B cell (primary cell): ENCODE measurements at regions not wholly inside any gene's neighbourhood (a gene's known extent, or its start where the extent isn't known, plus 50 kb on each side); places are given as distances from the start of the nearest gene placed in this dataset.

Experiments used
- ATAC-seq: fragments of 200-7000 bp; cut with Tn5 transposase; one replicate; pipeline ENCODE4 v1.10.0; 2021; ENCODE audit warnings: low read depth, mild to moderate bottlenecking, moderate number of reproducible peaks, moderate library complexity
- CTCF ChIA-PET: fragments of 350-600 bp; sonication (Branson Sonifier 250); formaldehyde crosslinking; loops from one replicate; lab custom pipeline; 2021; ENCODE audit warnings: antibody characterized with exemption, inconsistent platforms; lab: Charles Lee
- POLR2A ChIA-PET: fragments of 350-600 bp; sonication (Branson Sonifier 250); formaldehyde crosslinking; loops from one replicate; lab custom pipeline; 2021; ENCODE audit warnings: antibody characterized with exemption; lab: Charles Lee
- DNase-seq: peaks from one replicate; pipeline ENCODE4 v3.0.0; 2013
- H2AFZ ChIP-seq: 2 replicates; pipeline ENCODE4 v1.6.1; 2012; ENCODE audit warnings: mild to moderate bottlenecking, low read depth, low read length; ENCODE audit not compliant: insufficient read depth, poor library complexity, severe bottlenecking
- H3K27ac ChIP-seq, 2 donors: 1 replicate in 1 of 2; 2 replicates in 1 of 2; pipeline ENCODE4 v1.5.1; 2012 to 2013; ENCODE audit warnings: low read length in 2 of 2, mild to moderate bottlenecking in 2 of 2, moderate library complexity in 1 of 2
- H3K27me3 ChIP-seq, 4 experiments: fragments of 200-600 bp in 1 of 4; sonication (generic) in 1 of 4; replicated peaks in 1 of 4; 1 replicate in 2 of 4; 2 replicates in 2 of 4; pipeline versions ENCODE4 v1.6.1 to v1.7.0; 2013 to 2016; ENCODE audit warnings: low read length in 3 of 4, mild to moderate bottlenecking in 2 of 4, mixed read lengths in 1 of 4, moderate library complexity in 1 of 4; ENCODE audit not compliant: insufficient read depth in 4 of 4, control insufficient read depth in 3 of 4; ENCODE audit errors: control extremely low read depth in 1 of 4
- H3K36me3 ChIP-seq, 2 experiments: replicated peaks in 1 of 2; 1 replicate in 1 of 2; 2 replicates in 1 of 2; pipeline versions ENCODE4 v1.6.1 to v1.7.1; 2013; ENCODE audit warnings: low read length in 1 of 2; ENCODE audit not compliant: insufficient read depth in 2 of 2, control insufficient read depth in 1 of 2; ENCODE audit errors: control extremely low read depth in 1 of 2, extremely low read depth in 1 of 2
- H3K4me1 ChIP-seq, 2 donors: fragments of 200-600 bp in 1 of 2; sonication (generic) in 1 of 2; 1 replicate in 1 of 2; 2 replicates in 1 of 2; pipeline versions ENCODE4 v1.5.1 to v1.6.1; 2013 to 2017; ENCODE audit warnings: low read length in 2 of 2; ENCODE audit not compliant: control insufficient read depth in 2 of 2, insufficient read depth in 2 of 2
- H3K4me2 ChIP-seq: replicated peaks from 2 replicates; pipeline ENCODE3; 2012; ENCODE audit warnings: mild to moderate bottlenecking, low read depth, low read length; ENCODE audit not compliant: poor library complexity, severe bottlenecking
- H3K4me3 ChIP-seq, 5 experiments: fragments of 200-600 bp in 1 of 5; sonication (generic) in 1 of 5; 1 replicate in 3 of 5; 2 replicates in 2 of 5; pipeline versions ENCODE4 v1.5.1 to v1.7.0; 2011 to 2016; ENCODE audit warnings: low read length in 4 of 5, mild to moderate bottlenecking in 4 of 5, low read depth in 2 of 5, control low read depth in 1 of 5, moderate library complexity in 1 of 5; ENCODE audit not compliant: insufficient read depth in 1 of 5; ENCODE audit errors: control extremely low read depth in 1 of 5, extremely low read depth in 1 of 5
- H3K79me2 ChIP-seq: fragments of 200-600 bp; sonication (generic); one replicate; pipeline ENCODE4 v1.6.0; 2016; ENCODE audit warnings: low read length; ENCODE audit not compliant: control insufficient read depth, insufficient read depth
- H3K9ac ChIP-seq: fragments of 200-600 bp; sonication (generic); 2 replicates; pipeline ENCODE4 v1.6.1; 2017; ENCODE audit warnings: mild to moderate bottlenecking, low read length, moderate library complexity
- H3K9me3 ChIP-seq, 3 donors: one replicate each; pipeline versions ENCODE4 v1.6.1 to v1.7.1; 2013; ENCODE audit warnings: low read length in 2 of 3; ENCODE audit not compliant: control insufficient read depth in 2 of 3, insufficient read depth in 1 of 3; ENCODE audit errors: control extremely low read depth in 1 of 3
- H4K20me1 ChIP-seq: 2 replicates; pipeline ENCODE4 v1.6.0; 2012; ENCODE audit warnings: mild to moderate bottlenecking, low read length; ENCODE audit not compliant: insufficient read depth, control insufficient read depth, poor library complexity, severe bottlenecking
- H3K27ac Mint-ChIP-seq: one replicate; pipeline ENCODE4 v1.8.0; 2021; ENCODE audit warnings: mixed read lengths
- H3K27me3 Mint-ChIP-seq: one replicate; pipeline ENCODE4 v1.8.0; 2021; ENCODE audit warnings: mixed read lengths
- H3K4me1 Mint-ChIP-seq: one replicate; pipeline ENCODE4 v1.8.0; 2021; ENCODE audit warnings: mixed read lengths
- H3K4me3 Mint-ChIP-seq: one replicate; pipeline ENCODE4 v1.8.0; 2021; ENCODE audit warnings: mixed read lengths
- H3K9me3 Mint-ChIP-seq: one replicate; pipeline ENCODE4 v1.8.0; 2022; ENCODE audit warnings: mixed read lengths; ENCODE audit not compliant: insufficient read depth
- EZH2 ChIP-seq: IDR thresholded peaks from 2 replicates; pipeline ENCODE4 v1.6.1; 2012; ENCODE audit warnings: borderline replicate concordance, low read depth, mild to moderate bottlenecking, moderate library complexity, low read length; ENCODE audit not compliant: insufficient read depth, poor library complexity, severe bottlenecking
- WGBS: methylation state at CpG from one replicate; pipeline ENCODE4 v1.1.5; 2013; ENCODE audit warnings: missing lambda C conversion rate; ENCODE audit not compliant: insufficient coverage; 5-methylcytosine and 5-hydroxymethylcytosine counted together
- intact Hi-C: fragments of 100-400 bp; cut with micrococcal nuclease; formaldehyde crosslinking; loops from one replicate; pipeline ENCODE4 v1.10.0; 2022
- TF ChIP-seq, protein P1 (sequence below): fragments of 200-600 bp; IDR thresholded peaks from one replicate; pipeline ENCODE4 v1.8.0; 2022; ENCODE audit warnings: antibody characterized with exemption, mild to moderate bottlenecking

- ChIA-PET CTCF (interaction anchor here (1.1 to 27.0 kb wide), 6 partner anchors 8 to 106 kb away, joined by 3 to 699 read pairs (median 26); no protein-coding TSS in a partner anchor), POLR2A (interaction anchor here (0.5 to 10.8 kb wide), 9 partner anchors 8 to 52 kb away, joined by 3 to 147 read pairs (median 10); no protein-coding TSS in a partner anchor)
- Histone ChIP-seq H3K4me3 (no peak overlapping the region), H3K9me3 (no peaks in the 10 kb centered on the region), H3K27me3 (no peaks in the 10 kb centered on the region), H3K9ac (peak overlapping the region; percentile 6), H3K27ac (peak overlapping the region; percentile 96 to 97), H3K4me1 (peaks cover 98 to 100% of the 10 kb centered on the region in 2 donors), H3K36me3 (peaks cover 0 to 3% of the 10 kb centered on the region in 2 experiments), H3K4me2 (peak overlapping the region; percentile 64), H2AFZ (peak overlapping the region; percentile 5), H4K20me1 (no peaks in the 10 kb centered on the region), H3K79me2 (peaks cover 71% of the 10 kb centered on the region)
- Mint-ChIP-seq H3K27me3 (no peaks in the 10 kb centered on the region), H3K9me3 (no peaks in the 10 kb centered on the region), H3K4me3 (peak overlapping the region; percentile 69), H3K27ac (peak overlapping the region; percentile 98), H3K4me1 (peaks cover 88% of the 10 kb centered on the region)
- WGBS: 37% methylated on average over 11 of the region's 12 CpGs
- TF ChIP-seq, protein P1, sequence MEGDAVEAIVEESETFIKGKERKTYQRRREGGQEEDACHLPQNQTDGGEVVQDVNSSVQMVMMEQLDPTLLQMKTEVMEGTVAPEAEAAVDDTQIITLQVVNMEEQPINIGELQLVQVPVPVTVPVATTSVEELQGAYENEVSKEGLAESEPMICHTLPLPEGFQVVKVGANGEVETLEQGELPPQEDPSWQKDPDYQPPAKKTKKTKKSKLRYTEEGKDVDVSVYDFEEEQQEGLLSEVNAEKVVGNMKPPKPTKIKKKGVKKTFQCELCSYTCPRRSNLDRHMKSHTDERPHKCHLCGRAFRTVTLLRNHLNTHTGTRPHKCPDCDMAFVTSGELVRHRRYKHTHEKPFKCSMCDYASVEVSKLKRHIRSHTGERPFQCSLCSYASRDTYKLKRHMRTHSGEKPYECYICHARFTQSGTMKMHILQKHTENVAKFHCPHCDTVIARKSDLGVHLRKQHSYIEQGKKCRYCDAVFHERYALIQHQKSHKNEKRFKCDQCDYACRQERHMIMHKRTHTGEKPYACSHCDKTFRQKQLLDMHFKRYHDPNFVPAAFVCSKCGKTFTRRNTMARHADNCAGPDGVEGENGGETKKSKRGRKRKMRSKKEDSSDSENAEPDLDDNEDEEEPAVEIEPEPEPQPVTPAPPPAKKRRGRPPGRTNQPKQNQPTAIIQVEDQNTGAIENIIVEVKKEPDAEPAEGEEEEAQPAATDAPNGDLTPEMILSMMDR: no peak
- no peak for TF ChIP-seq EZH2
- ATAC-seq (no peak), DNase-seq (peak; percentile 64)
- intact Hi-C loops: no loop called here
These were observed 297.0 kb downstream of the SEC14L1 start for GRCh38 chr17:77437747-77438146.
